Naive thymus-derived CD8-positive, alpha-beta T cell (primary cell): ENCODE measurements at regions not wholly inside any gene's neighbourhood (a gene's known extent, or its start where the extent isn't known, plus 50 kb on each side); places are given as distances from the start of the nearest gene placed in this dataset.

Experiments
- ATAC-seq, 2 donors: fragments of 150-1000 bp; cut with Tn5 transposase in 1 of 2; sonication (Bioruptor Pico), chemical (Tn5 transposase) in 1 of 2; 1 replicate in 1 of 2; 2 replicates in 1 of 2; pipeline ENCODE4 v1.10.0; 2021; ENCODE audit warnings: mild to moderate bottlenecking in 2 of 2, moderate library complexity in 2 of 2
- POLR2A ChIA-PET: fragments of 350-600 bp; sonication (Branson Sonifier 250); formaldehyde crosslinking; loops from one replicate; lab custom pipeline; 2021; ENCODE audit warnings: antibody characterized with exemption; lab: Charles Lee
- DNase-seq, 10 donors: peaks; one replicate each; pipeline versions ENCODE4 v3.0.0 to v3.0.0-alpha.2; 2020 to 2022
- H3K27ac Mint-ChIP-seq, 10 donors: one replicate each; pipeline ENCODE4 v1.8.0; 2020 to 2022; ENCODE audit warnings: mild to moderate bottlenecking in 10 of 10, mixed read lengths in 10 of 10, moderate library complexity in 4 of 10, inconsistent platforms in 1 of 10
- H3K27me3 Mint-ChIP-seq, 5 donors: one replicate each; pipeline ENCODE4 v1.8.0; 2021 to 2022; ENCODE audit warnings: mixed read lengths in 5 of 5
- H3K36me3 Mint-ChIP-seq, 3 donors: one replicate each; pipeline ENCODE4 v1.8.0; 2020 to 2022; ENCODE audit warnings: mixed read lengths in 3 of 3, mild to moderate bottlenecking in 2 of 3, inconsistent platforms in 1 of 3
- H3K4me1 Mint-ChIP-seq, 4 donors: one replicate each; pipeline ENCODE4 v1.8.0; 2021 to 2022; ENCODE audit warnings: mixed read lengths in 4 of 4
- H3K4me3 Mint-ChIP-seq, 10 donors: one replicate each; pipeline ENCODE4 v1.8.0; 2020 to 2022; ENCODE audit warnings: mild to moderate bottlenecking in 10 of 10, mixed read lengths in 10 of 10, moderate library complexity in 6 of 10, inconsistent platforms in 1 of 10
- H3K9me3 Mint-ChIP-seq, 9 donors: one replicate each; pipeline ENCODE4 v1.8.0; 2020 to 2022; ENCODE audit warnings: mixed read lengths in 9 of 9, mild to moderate bottlenecking in 3 of 9, inconsistent platforms in 1 of 9, moderate library complexity in 1 of 9

- POLR2A ChIA-PET = interaction anchor here (1.0 kb wide), 1 partner anchor 19 kb away, joined by 3 read pairs; no protein-coding TSS in a partner anchor
- Mint-ChIP-seq H3K27me3 (no peaks in the 10 kb centered on the region), H3K27ac (no peak overlapping the region), H3K4me1 (peaks cover 5 to 19% (median 5%) of the 10 kb centered on the region in 4 donors), H3K4me3 (no peak overlapping the region), H3K36me3 (no peaks in the 10 kb centered on the region), H3K9me3 (no peaks in the 10 kb centered on the region)
- no peak for DNase-seq
- no peak for ATAC-seq
These were observed 167.3 kb upstream of the LEF1 start for GRCh38 chr4:108336076-108336475.

GRCh38 chr4:108335081-108335480 is 166.3 kb upstream of the LEF1 start:
- POLR2A ChIA-PET = no interaction called here
- Mint-ChIP-seq H3K36me3 (no peaks in the 10 kb centered on the region), H3K4me1 (peaks cover 2 to 12% (median 3%) of the 10 kb centered on the region in 4 donors), H3K9me3 (no peaks in the 10 kb centered on the region), H3K4me3 (no peak overlapping the region), H3K27ac (peak overlapping the region in 1 of 10 donors; percentile 28), H3K27me3 (no peaks in the 10 kb centered on the region)
- DNase-seq = no peak
- ATAC-seq = no peak

DNA sequence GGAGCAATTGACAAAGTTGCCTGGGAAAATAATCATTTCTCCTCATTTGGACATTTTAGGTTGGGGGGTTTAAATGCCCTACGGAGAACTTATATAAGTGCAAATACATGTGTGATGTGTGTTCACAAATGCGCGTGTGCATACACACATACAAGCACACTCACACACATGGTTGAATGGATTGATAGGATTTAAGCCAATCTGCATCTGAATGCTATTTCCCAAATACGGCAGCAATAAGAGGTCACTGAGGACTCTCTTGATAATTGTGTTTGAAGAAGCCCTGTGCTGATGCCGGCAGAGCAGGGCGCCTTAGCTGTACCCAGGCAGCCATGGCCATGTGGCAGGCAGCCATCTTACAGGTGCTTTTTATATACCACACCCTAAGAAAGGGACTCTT is 165.3 kb upstream of the LEF1 start:
- POLR2A ChIA-PET = interaction anchor here (0.6 kb wide), 1 partner anchor 142 kb away, joined by 3 read pairs; no protein-coding TSS in a partner anchor
- H3K4me1 Mint-ChIP-seq = peaks cover 2 to 16% (median 6%) of the 10 kb centered on the region in 4 donors
- peak overlapping the region in 1 of 10 donors; percentile 5 for H3K27ac Mint-ChIP-seq
- H3K27me3 Mint-ChIP-seq = no peaks in the 10 kb centered on the region
- ATAC-seq = no peak
- no peak overlapping the region for H3K4me3 Mint-ChIP-seq
- H3K36me3 Mint-ChIP-seq = no peaks in the 10 kb centered on the region
- DNase-seq = no peak
- H3K9me3 Mint-ChIP-seq = no peaks in the 10 kb centered on the region

DNA sequence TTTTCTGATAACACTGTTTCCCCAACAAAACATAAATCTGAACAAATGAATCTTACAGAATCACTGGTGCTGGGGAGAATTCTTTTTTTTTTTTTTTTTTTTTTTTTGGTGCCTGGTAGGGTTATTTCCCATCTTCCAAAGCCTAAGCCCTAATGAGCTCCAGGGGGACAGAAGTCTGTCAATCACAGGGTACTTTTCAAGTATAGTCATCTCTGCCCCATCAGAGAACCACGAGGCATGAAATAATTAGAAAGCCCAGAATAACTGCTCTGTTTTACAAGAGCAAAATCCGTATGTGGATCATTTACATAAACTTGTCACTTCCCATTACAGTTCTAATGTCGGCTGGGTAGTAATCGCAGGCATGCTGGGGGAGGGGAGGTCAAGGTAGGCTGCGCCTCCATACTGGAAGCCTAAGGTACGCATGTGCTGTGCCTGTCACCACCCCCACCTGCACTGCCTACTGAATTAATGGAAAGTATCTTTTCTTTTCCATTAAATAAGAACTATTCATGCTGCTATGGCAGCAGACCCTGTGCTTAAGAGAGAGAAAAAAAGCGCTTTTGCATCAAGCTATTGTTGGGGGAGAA is 164.7 kb upstream of the LEF1 start:
- no peak for DNase-seq
- ATAC-seq = no peak
- no peak overlapping the region for H3K4me3 Mint-ChIP-seq
- no peaks in the 10 kb centered on the region for H3K9me3 Mint-ChIP-seq
- no peak overlapping the region for H3K27ac Mint-ChIP-seq
- no peaks in the 10 kb centered on the region for H3K27me3 Mint-ChIP-seq
- peaks cover 7 to 18% (median 11%) of the 10 kb centered on the region in 4 donors for H3K4me1 Mint-ChIP-seq
- POLR2A ChIA-PET = interaction anchor here (0.6 to 0.8 kb wide), 3 partner anchors 22 to 142 kb away, joined by 3 to 10 read pairs (median 6); no protein-coding TSS in a partner anchor
- H3K36me3 Mint-ChIP-seq = no peaks in the 10 kb centered on the region

GRCh38 chr4:108331905-108332632 is 163.3 kb upstream of the LEF1 start:
- DNase-seq (no peak), ATAC-seq (no peak)
- Mint-ChIP-seq H3K9me3 (no peaks in the 10 kb centered on the region), H3K27me3 (no peaks in the 10 kb centered on the region), H3K4me1 (peaks cover 16 to 32% (median 23%) of the 10 kb centered on the region in 4 donors), H3K36me3 (no peaks in the 10 kb centered on the region), H3K4me3 (no peak overlapping the region), H3K27ac (no peak overlapping the region)
- POLR2A ChIA-PET = no interaction called here

DNA sequence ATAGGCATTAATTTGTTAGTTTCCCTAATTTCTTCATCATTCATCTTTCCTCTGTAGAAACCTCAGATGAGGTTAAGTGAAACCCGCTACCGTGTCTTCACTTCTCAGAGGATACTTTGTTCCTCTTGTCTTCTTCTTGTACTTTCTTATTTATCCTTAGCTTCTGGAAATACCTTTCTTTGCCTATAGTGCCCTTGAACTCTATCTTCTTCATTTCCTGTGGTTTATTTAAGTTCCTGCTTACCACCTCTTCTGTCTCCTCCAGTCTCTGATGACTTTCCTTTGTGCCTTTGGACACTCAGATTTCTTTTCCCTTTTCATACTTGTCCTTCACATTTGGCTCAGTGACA is 159.6 kb upstream of the LEF1 start:
- Mint-ChIP-seq H3K9me3 (no peaks in the 10 kb centered on the region), H3K4me1 (peaks cover 16 to 39% (median 23%) of the 10 kb centered on the region in 4 donors), H3K27me3 (no peaks in the 10 kb centered on the region), H3K4me3 (peak overlapping the region in 7 of 10 donors; percentile 0 to 71 (median 11)), H3K36me3 (no peaks in the 10 kb centered on the region), H3K27ac (peak overlapping the region in 5 of 10 donors; percentile 0 to 73 (median 3))
- POLR2A ChIA-PET = no interaction called here
- DNase-seq (no peak), ATAC-seq (peak; percentile 42 to 43)

DNA sequence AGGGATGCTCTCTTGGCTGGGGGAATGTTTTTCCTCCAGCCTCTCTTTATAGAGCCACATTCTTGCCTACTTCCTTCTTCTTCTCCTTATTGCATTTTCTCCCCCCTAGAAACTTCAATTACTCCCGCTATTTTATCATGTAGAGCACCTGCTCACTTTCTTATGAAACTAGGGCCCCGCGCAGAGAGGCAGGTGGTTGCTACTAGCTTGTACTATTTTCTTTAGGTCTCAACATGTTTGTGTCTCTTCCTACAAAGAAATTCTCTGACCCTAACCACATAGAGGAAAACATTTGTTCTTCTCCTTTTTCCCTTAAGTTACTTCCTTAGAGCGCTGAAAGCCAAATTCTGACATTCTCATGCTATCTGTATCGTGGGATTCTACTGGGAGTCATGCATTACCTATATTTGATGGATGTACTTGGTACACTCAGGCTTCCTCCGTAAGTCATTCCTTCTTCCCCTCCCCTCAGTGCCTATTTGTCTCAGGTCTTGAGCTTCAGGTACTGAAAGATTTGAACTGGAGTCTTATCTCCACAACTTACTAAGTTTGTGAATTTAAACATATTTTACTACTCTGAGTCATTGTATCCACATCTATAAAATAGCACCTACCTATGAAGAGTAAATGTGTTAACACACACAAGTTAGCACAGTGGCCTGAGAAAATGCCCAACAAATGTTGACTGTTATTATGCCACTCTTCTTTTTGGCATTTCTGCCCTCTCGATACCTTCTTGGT is 159.1 kb upstream of the LEF1 start:
- Mint-ChIP-seq H3K9me3 (no peaks in the 10 kb centered on the region), H3K36me3 (no peaks in the 10 kb centered on the region), H3K4me3 (peak overlapping the region in 3 of 10 donors; percentile 11 to 43 (median 11)), H3K27ac (peak overlapping the region in 3 of 10 donors; percentile 0 to 73 (median 29)), H3K4me1 (peaks cover 16 to 39% (median 23%) of the 10 kb centered on the region in 4 donors), H3K27me3 (no peaks in the 10 kb centered on the region)
- POLR2A ChIA-PET = no interaction called here
- ATAC-seq (no peak), DNase-seq (no peak)

- DNase-seq (no peak), ATAC-seq (no peak)
- Mint-ChIP-seq H3K27ac (peak overlapping the region in 2 of 10 donors; percentile 24 to 27), H3K27me3 (no peaks in the 10 kb centered on the region), H3K4me3 (no peak overlapping the region), H3K4me1 (peaks cover 20 to 37% (median 23%) of the 10 kb centered on the region in 4 donors), H3K36me3 (no peaks in the 10 kb centered on the region), H3K9me3 (peaks cover 0 to 4% (median 0%) of the 10 kb centered on the region in 9 donors)
- POLR2A ChIA-PET = no interaction called here
These were observed 156.8 kb upstream of the LEF1 start for GRCh38 chr4:108325561-108325960.

- ATAC-seq = no peak
- Mint-ChIP-seq H3K36me3 (no peaks in the 10 kb centered on the region), H3K27ac (no peak overlapping the region), H3K27me3 (no peaks in the 10 kb centered on the region), H3K4me1 (peaks cover 22 to 31% (median 25%) of the 10 kb centered on the region in 4 donors), H3K4me3 (no peak overlapping the region), H3K9me3 (peaks cover 0 to 4% (median 0%) of the 10 kb centered on the region in 9 donors)
- POLR2A ChIA-PET = no interaction called here
- DNase-seq = no peak
These were observed 155.7 kb upstream of the LEF1 start for GRCh38 chr4:108324450-108324849.

GRCh38 chr4:108322497-108322896 is 153.8 kb upstream of the LEF1 start:
- H3K9me3 Mint-ChIP-seq = peaks cover 0 to 4% (median 0%) of the 10 kb centered on the region in 9 donors
- H3K27me3 Mint-ChIP-seq = no peaks in the 10 kb centered on the region
- ATAC-seq (no peak), DNase-seq (no peak)
- no peaks in the 10 kb centered on the region for H3K36me3 Mint-ChIP-seq
- H3K27ac Mint-ChIP-seq = no peak overlapping the region
- H3K4me3 Mint-ChIP-seq = no peak overlapping the region
- POLR2A ChIA-PET = interaction anchor here (0.5 kb wide), 1 partner anchor 176 kb away, joined by 3 read pairs; no protein-coding TSS in a partner anchor
- H3K4me1 Mint-ChIP-seq = peaks cover 4 to 11% (median 10%) of the 10 kb centered on the region in 4 donors

GRCh38 chr4:108320061-108320460 is 151.3 kb upstream of the LEF1 start:
- Mint-ChIP-seq H3K27me3 (no peaks in the 10 kb centered on the region), H3K4me3 (no peak overlapping the region), H3K27ac (peak overlapping the region in 1 of 10 donors; percentile 35), H3K4me1 (peaks cover 12 to 21% (median 16%) of the 10 kb centered on the region in 4 donors), H3K9me3 (peaks cover 0 to 4% (median 0%) of the 10 kb centered on the region in 9 donors), H3K36me3 (no peaks in the 10 kb centered on the region)
- no peak for DNase-seq
- POLR2A ChIA-PET = interaction anchor here (1.2 kb wide), 1 partner anchor 11 kb away, joined by 5 read pairs; no protein-coding TSS in a partner anchor
- ATAC-seq = no peak

GRCh38 chr4:108317377-108317776 is 148.6 kb upstream of the LEF1 start:
- Mint-ChIP-seq H3K9me3 (peaks cover 0 to under 1% (median 0%) of the 10 kb centered on the region in 9 donors), H3K27ac (no peak overlapping the region), H3K4me1 (peaks cover 27 to 45% (median 34%) of the 10 kb centered on the region in 4 donors), H3K27me3 (no peaks in the 10 kb centered on the region), H3K36me3 (no peaks in the 10 kb centered on the region), H3K4me3 (no peak overlapping the region)
- POLR2A ChIA-PET = interaction anchor here (0.6 kb wide), 1 partner anchor 224 kb away, joined by 4 read pairs; no protein-coding TSS in a partner anchor
- ATAC-seq (no peak), DNase-seq (no peak)
